HEK293T (cell line): ENCODE measurements at regions not wholly inside any gene's neighbourhood (a gene's known extent, or its start where the extent isn't known, plus 50 kb on each side); places are given as distances from the start of the nearest gene placed in this dataset.

Source experiments
- ARNT ChIP-seq: fragments of 450-650 bp; IDR thresholded peaks from 2 replicates; pipeline ENCODE4 v1.6.1; 2017; ENCODE audit warnings: mild to moderate bottlenecking
- BHLHE40 ChIP-seq: fragments of 450-650 bp; IDR thresholded peaks from 2 replicates; pipeline ENCODE4 v1.6.1; 2016; ENCODE audit warnings: mild to moderate bottlenecking, moderate library complexity, borderline replicate concordance
- ELF4 ChIP-seq: fragments of 450-650 bp; IDR thresholded peaks from 2 replicates; pipeline ENCODE4 v1.6.1; 2017; ENCODE audit warnings: antibody characterized with exemption
- LEF1 ChIP-seq: fragments of 450-650 bp; IDR thresholded peaks from 2 replicates; pipeline ENCODE4 v1.6.1; 2017; ENCODE audit warnings: mild to moderate bottlenecking, borderline replicate concordance
- PKNOX1 ChIP-seq: fragments of 450-650 bp; IDR thresholded peaks from 2 replicates; pipeline ENCODE4 v1.6.1; 2016
- SP1 ChIP-seq: fragments of 450-650 bp; IDR thresholded peaks from 2 replicates; pipeline ENCODE4 v1.6.1; 2017
- SUZ12 ChIP-seq: fragments of 450-650 bp; IDR thresholded peaks from 2 replicates; pipeline ENCODE4 v1.6.1; 2016; ENCODE audit warnings: mild to moderate bottlenecking
- TARDBP ChIP-seq: fragments of 450-650 bp; IDR thresholded peaks from 2 replicates; pipeline ENCODE4 v1.6.1; 2016

DNA sequence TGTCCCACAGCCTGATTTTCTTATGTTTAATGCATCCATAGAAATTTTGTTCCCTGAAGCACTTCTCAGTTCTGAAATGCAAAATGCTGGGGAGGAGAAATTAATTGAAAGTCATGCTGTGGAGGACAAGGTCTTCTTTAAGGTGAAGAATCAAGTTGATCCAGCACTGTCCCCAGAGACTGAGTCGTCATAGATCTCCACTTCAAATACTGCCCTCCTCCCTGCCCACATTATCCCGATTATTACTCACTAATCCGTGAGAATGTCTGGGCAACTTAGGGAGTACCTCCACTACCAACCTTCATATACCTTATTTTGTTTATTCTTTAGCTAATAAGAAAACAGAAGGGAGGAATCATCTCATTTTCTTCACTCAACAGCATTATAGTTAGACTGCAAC, 70.0 kb upstream of the FMN2 start:
- TF ChIP-seq ARNT (no peak), SUZ12 (no peak), BHLHE40 (no peak), PKNOX1 (no peak), LEF1 (no peak), SP1 (no peak), TARDBP (no peak), ELF4 (no peak)
